HepG2 (cell line): ENCODE measurements at regions not wholly inside any gene's neighbourhood (a gene's known extent, or its start where the extent isn't known, plus 50 kb on each side); places are given as distances from the start of the nearest gene placed in this dataset.

Experiments
- ATAC-seq: fragments of 200-7000 bp; cut with Tn5 transposase; 3 replicates; pipeline ENCODE4 v1.9.1; 2020; ENCODE audit warnings: mild to moderate bottlenecking, moderate library complexity
- BruUV-seq: library from RNA; stranded (reverse); fragments of 400-500 nt; replicated peaks from 2 replicates; lab custom pipeline; 2021; lab: Mats Ljungman, UMichigan
- CTCF ChIA-PET: fragments of 300-600 bp; formaldehyde crosslinking; extraction: SDS; loops from one replicate; lab custom pipeline; 2021; ENCODE audit warnings: low total read pairs, inconsistent platforms, low intra/inter-chr PET ratio; lab: Yijun Ruan, JAX
- POLR2A ChIA-PET: fragments of 350-600 bp; sonication (Branson Sonifier 250); formaldehyde crosslinking; loops from one replicate; lab custom pipeline; 2020; ENCODE audit warnings: antibody characterized with exemption, inconsistent platforms; lab: Yijun Ruan, JAX
- DNase-seq: peaks from one replicate; pipeline ENCODE4 v3.0.0-alpha.2; 2015; ENCODE audit warnings: low spot score
- FAIRE-seq: peaks from 3 replicates; lab custom pipeline; 2011; peaks lifted over from hg19 to GRCh38; lab: Jason Lieb, UNC
- H2AFZ ChIP-seq: one replicate; pipeline ENCODE4 v1.6.1; 2011; ENCODE audit warnings: low read length, inconsistent platforms
- H3K27ac ChIP-seq: fragments of 300-600 bp; 3 replicates; pipeline ENCODE4 v1.8.0; 2011; ENCODE audit warnings: mixed run types, mild to moderate bottlenecking, mixed read lengths, low read length, inconsistent platforms; ENCODE audit not compliant: insufficient read depth; ENCODE audit errors: extremely low read length
- H3K27me3 ChIP-seq, 2 experiments: fragments of 200-600 bp in 1 of 2; 2 replicates in 1 of 2; 3 replicates in 1 of 2; pipeline versions ENCODE4 v1.6.0 to v1.8.0; 2011; ENCODE audit warnings: low read length in 2 of 2, mild to moderate bottlenecking in 2 of 2, moderate library complexity in 2 of 2, inconsistent platforms in 1 of 2; ENCODE audit not compliant: insufficient read depth in 2 of 2, control insufficient read depth in 1 of 2
- H3K36me3 ChIP-seq, 2 experiments: fragments of 200-600 bp in 1 of 2; replicated peaks in 1 of 2; 2 replicates in 1 of 2; 3 replicates in 1 of 2; pipeline versions ENCODE4 v1.5.1 to v1.8.0; 2011; ENCODE audit warnings: low read length in 2 of 2, inconsistent platforms in 1 of 2; ENCODE audit not compliant: insufficient read depth in 2 of 2, control insufficient read depth in 1 of 2
- H3K4me1 ChIP-seq: 2 replicates; pipeline ENCODE4 v1.5.1; 2012; ENCODE audit warnings: low read length, inconsistent platforms; ENCODE audit not compliant: insufficient read depth
- H3K4me2 ChIP-seq: 2 replicates; pipeline ENCODE4 v1.6.0; 2011; ENCODE audit warnings: low read depth, low read length, inconsistent platforms
- H3K4me3 ChIP-seq, 3 experiments: fragments of 200-600 bp in 1 of 3; sonication (generic), shearing (Covaris generic) in 1 of 3; replicated peaks in 1 of 3; 2 replicates each; pipeline ENCODE4 v1.5.1; 2011 to 2016; ENCODE audit warnings: low read length in 3 of 3, inconsistent platforms in 2 of 3, low read depth in 2 of 3, mild to moderate bottlenecking in 2 of 3, control low read depth in 1 of 3, mixed read lengths in 1 of 3; ENCODE audit not compliant: insufficient read depth in 1 of 3
- H3K79me2 ChIP-seq: one replicate; pipeline ENCODE4 v1.6.1; 2011; ENCODE audit warnings: low read length, inconsistent platforms; ENCODE audit not compliant: insufficient read depth
- H3K9ac ChIP-seq: 2 replicates; pipeline ENCODE4 v1.6.0; 2011; ENCODE audit warnings: mild to moderate bottlenecking, low read depth, low read length, inconsistent platforms; ENCODE audit not compliant: insufficient read depth
- H3K9me3 ChIP-seq: 2 replicates; pipeline ENCODE4 v1.5.1; 2012; ENCODE audit warnings: mild to moderate bottlenecking, low read length
- H4K20me1 ChIP-seq: 2 replicates; pipeline ENCODE4 v1.6.0; 2011; ENCODE audit warnings: inconsistent platforms, mild to moderate bottlenecking, low read length, moderate library complexity; ENCODE audit not compliant: insufficient read depth
- CSRNP1 ChIP-seq: sonication (generic); formaldehyde crosslinking; IDR thresholded peaks from 2 replicates; pipeline ENCODE4 v1.8.1; 2023; ENCODE audit warnings: mild to moderate bottlenecking, missing genetic modification reagents
- CSRNP2 ChIP-seq: sonication (generic); formaldehyde crosslinking; conservative IDR thresholded peaks from 2 replicates; pipeline ENCODE4 v1.8.0; 2022; ENCODE audit warnings: low read depth, missing genetic modification reagents
- NFYB ChIP-seq: sonication (generic); formaldehyde crosslinking; IDR thresholded peaks from 2 replicates; pipeline ENCODE4 v1.4.0; 2020; ENCODE audit warnings: missing genetic modification reagents
- RFXAP ChIP-seq: sonication (generic); formaldehyde crosslinking; IDR thresholded peaks from 2 replicates; pipeline ENCODE4 v1.4.0; 2020; ENCODE audit warnings: missing genetic modification reagents, borderline replicate concordance
- SP1 ChIP-seq, 2 experiments: fragments of 450-650 bp in 1 of 2; sonication (generic) in 1 of 2; formaldehyde crosslinking in 1 of 2; IDR thresholded peaks; 2 replicates each; pipeline versions ENCODE4 v1.4.0 to v1.6.1; 2016 to 2020; ENCODE audit warnings: missing genetic modification reagents in 1 of 2
- SYNCRIP ChIP-seq: fragments of 200-400 bp; formaldehyde crosslinking; IDR thresholded peaks from 2 replicates; pipeline ENCODE4 v1.6.1; 2018; ENCODE audit warnings: mild to moderate bottlenecking, low read depth, low read length; ENCODE audit not compliant: insufficient read depth
- ZNF101 ChIP-seq: sonication (generic); formaldehyde crosslinking; IDR thresholded peaks from 2 replicates; pipeline ENCODE4 v1.4.0; 2020; ENCODE audit warnings: mild to moderate bottlenecking, low read depth, missing genetic modification reagents, borderline replicate concordance
- ZNF7 ChIP-seq: IDR thresholded peaks from 2 replicates; pipeline ENCODE4 v1.6.1; 2016; ENCODE audit warnings: missing biosample characterization, missing genetic modification reagents
- ZNF781 ChIP-seq: sonication (generic); formaldehyde crosslinking; IDR thresholded peaks from 2 replicates; pipeline ENCODE4 v1.5.1; 2020; ENCODE audit warnings: borderline replicate concordance, mild to moderate bottlenecking, missing genetic modification reagents; ENCODE audit errors: not compliant biosample characterization
- ZSCAN25 ChIP-seq: sonication (generic); formaldehyde crosslinking; IDR thresholded peaks from 2 replicates; pipeline ENCODE4 v1.8.0; 2022; ENCODE audit warnings: mild to moderate bottlenecking, missing genetic modification reagents
- WGBS: methylation state at CpG from one replicate; pipeline ENCODE4 v1.1.6; 2017; ENCODE audit warnings: low lambda C conversion rate; 5-methylcytosine and 5-hydroxymethylcytosine counted together
- in situ Hi-C: cut with HindIII; loops from 2 replicates; pipeline ENCODE4 v1.10.0; 2017; ENCODE audit warnings: low pct_unique_long_range_greater_than_20kb; ENCODE audit not compliant: extremely low pct_ligation_motif_present
- intact Hi-C: fragments of 100-400 bp; cut with micrococcal nuclease; formaldehyde crosslinking; loops from one replicate; pipeline ENCODE4 v1.10.0; 2022; ENCODE audit not compliant: unreplicated experiment

- TF ChIP-seq CSRNP2 (no peak), ZNF101 (CRISPR knock-in tag) (no peak)
- TF ChIP-seq, all 625 proteins: peak for 0
Observed at GRCh38 chr14:26835979-26836570, 238.2 kb upstream of the NOVA1 start (continued).

GRCh38 chr14:26839481-26839880, 241.6 kb upstream of the NOVA1 start:
- H3K27ac ChIP-seq, result no peak overlapping the region
- FAIRE-seq (no peak), ATAC-seq (no peak), DNase-seq (no peak)
- no peaks in the 10 kb centered on the region for H3K36me3 ChIP-seq
- WGBS, result 7% methylated on average over 1 of the region's 1 CpG
- H3K27me3 ChIP-seq, result no peaks in the 10 kb centered on the region
- no peaks in the 10 kb centered on the region for H3K79me2 ChIP-seq
- peaks cover 91% of the 10 kb centered on the region for H3K9me3 ChIP-seq
- BruUV-seq, result no TSS peak
- intact Hi-C loops, result no loop called here
- no peak overlapping the region for H3K4me3 ChIP-seq
- in situ Hi-C loops, result no loop called here
- ChIA-PET CTCF (no interaction called here), POLR2A (no interaction called here)
- H3K4me2 ChIP-seq, result no peak overlapping the region
- H2AFZ ChIP-seq, result no peak overlapping the region
- TF ChIP-seq RFXAP (CRISPR knock-in tag), result no peak
- TF ChIP-seq NFYB (CRISPR knock-in tag), result no peak
- TF ChIP-seq SP1 (IDR thresholded peaks at IDR 0.05), result no peak
- TF ChIP-seq SP1 (CRISPR knock-in tag; IDR thresholded peaks at IDR 0.05), result no peak
- no peak for TF ChIP-seq CSRNP1 (CRISPR knock-in tag)
- no peak for TF ChIP-seq ZNF7 (CRISPR knock-in tag)
- TF ChIP-seq ZSCAN25 (CRISPR knock-in tag), result no peak
- no peak for TF ChIP-seq ZNF781 (CRISPR knock-in tag)
- no peak for TF ChIP-seq SYNCRIP
- H4K20me1 ChIP-seq, result no peaks in the 10 kb centered on the region
- no peaks in the 10 kb centered on the region for H3K4me1 ChIP-seq
- no peak overlapping the region for H3K9ac ChIP-seq
